H9 (cell line): ENCODE measurements at regions not wholly inside any gene's neighbourhood (a gene's known extent, or its start where the extent isn't known, plus 50 kb on each side); places are given as distances from the start of the nearest gene placed in this dataset.

ENCODE experiments used
- DNase-seq: peaks from one replicate; pipeline ENCODE4 v3.0.0-alpha.2; 2017
- H2AFZ ChIP-seq: one replicate; pipeline ENCODE4 v1.6.1; 2013; ENCODE audit warnings: mild to moderate bottlenecking, low read length, control low read depth, moderate library complexity
- H2AK5ac ChIP-seq: 2 replicates; pipeline ENCODE4 v1.6.1; 2013; ENCODE audit warnings: low read length, control low read depth, mixed read lengths; ENCODE audit not compliant: insufficient read length
- H2BK120ac ChIP-seq: one replicate; pipeline ENCODE4 v1.6.1; 2013; ENCODE audit warnings: low read depth, mild to moderate bottlenecking, low read length, control low read depth, inconsistent platforms; ENCODE audit not compliant: poor library complexity, severe bottlenecking
- H2BK12ac ChIP-seq: 2 replicates; pipeline ENCODE4 v1.6.1; 2013; ENCODE audit warnings: low read length, control low read depth, mixed read lengths, low read depth; ENCODE audit not compliant: insufficient read length
- H2BK15ac ChIP-seq: 2 replicates; pipeline ENCODE4 v1.6.1; 2013; ENCODE audit warnings: low read depth, low read length, control low read depth
- H2BK20ac ChIP-seq: one replicate; pipeline ENCODE4 v1.6.1; 2013; ENCODE audit warnings: low read depth, mild to moderate bottlenecking, low read length, control low read depth, inconsistent platforms; ENCODE audit not compliant: poor library complexity, severe bottlenecking
- H2BK5ac ChIP-seq: 2 replicates; pipeline ENCODE4 v1.6.1; 2013; ENCODE audit warnings: low read length, control low read depth, mixed read lengths; ENCODE audit not compliant: insufficient read length
- H3K14ac ChIP-seq: 2 replicates; pipeline ENCODE4 v1.6.1; 2013; ENCODE audit warnings: low read length, control low read depth; ENCODE audit not compliant: insufficient read depth
- H3K18ac ChIP-seq: 2 replicates; pipeline ENCODE4 v1.6.1; 2013; ENCODE audit warnings: low read depth, mild to moderate bottlenecking, mixed read lengths, low read length, control low read depth; ENCODE audit not compliant: insufficient read length
- H3K23ac ChIP-seq: 2 replicates; pipeline ENCODE4 v1.6.1; 2013; ENCODE audit warnings: low read length, control low read depth, mixed read lengths, low read depth; ENCODE audit not compliant: insufficient read length
- H3K23me2 ChIP-seq: 2 replicates; pipeline ENCODE4 v1.6.1; 2013; ENCODE audit warnings: low read depth, mild to moderate bottlenecking, mixed read lengths, low read length, control low read depth; ENCODE audit not compliant: insufficient read length, poor library complexity, severe bottlenecking
- H3K27ac ChIP-seq: 2 replicates; pipeline ENCODE4 v1.5.1; 2013; ENCODE audit warnings: low read length, control low read depth, mixed read lengths, low read depth; ENCODE audit not compliant: insufficient read length
- H3K27me3 ChIP-seq: 2 replicates; pipeline ENCODE4 v1.6.1; 2013; ENCODE audit warnings: low read length, control low read depth, inconsistent platforms; ENCODE audit not compliant: insufficient read depth
- H3K4ac ChIP-seq: 2 replicates; pipeline ENCODE4 v1.6.1; 2013; ENCODE audit warnings: low read depth, mild to moderate bottlenecking, control low read depth, inconsistent platforms, low read length, moderate library complexity
- H3K4me1 ChIP-seq: 2 replicates; pipeline ENCODE4 v1.6.1; 2013; ENCODE audit warnings: low read length, control low read depth, inconsistent platforms; ENCODE audit not compliant: insufficient read depth
- H3K4me2 ChIP-seq: 2 replicates; pipeline ENCODE4 v1.6.1; 2013; ENCODE audit warnings: low read length, control low read depth, mixed read lengths; ENCODE audit not compliant: insufficient read length, insufficient read depth
- H3K56ac ChIP-seq: 2 replicates; pipeline ENCODE4 v1.6.1; 2013; ENCODE audit warnings: low read depth, mild to moderate bottlenecking, mixed read lengths, low read length, control low read depth; ENCODE audit not compliant: insufficient read length
- H3K79me1 ChIP-seq: 2 replicates; pipeline ENCODE4 v1.6.1; 2013; ENCODE audit warnings: low read depth, mild to moderate bottlenecking, moderate library complexity, low read length, control low read depth, inconsistent platforms; ENCODE audit not compliant: insufficient read depth, poor library complexity, severe bottlenecking
- H3K79me2 ChIP-seq: 2 replicates; pipeline ENCODE4 v1.6.1; 2013; ENCODE audit warnings: low read length, control low read depth, inconsistent platforms; ENCODE audit not compliant: insufficient read depth
- H3K9ac ChIP-seq: 2 replicates; pipeline ENCODE4 v1.6.1; 2013; ENCODE audit warnings: low read length, control low read depth, mixed read lengths; ENCODE audit not compliant: insufficient read length; ENCODE audit errors: extremely low read depth
- H3K9me3 ChIP-seq: one replicate; pipeline ENCODE4 v1.6.1; 2013; ENCODE audit warnings: low read depth, low read length, inconsistent platforms; ENCODE audit not compliant: control insufficient read depth
- H3T11ph ChIP-seq: one replicate; pipeline ENCODE4 v1.6.1; 2013; ENCODE audit warnings: mild to moderate bottlenecking, low read length, control low read depth, inconsistent platforms
- H4K20me1 ChIP-seq: one replicate; pipeline ENCODE4 v1.6.1; 2013; ENCODE audit not compliant: control insufficient read depth, insufficient read length, insufficient read depth
- H4K5ac ChIP-seq: 2 replicates; pipeline ENCODE4 v1.6.1; 2013; ENCODE audit warnings: low read depth, mild to moderate bottlenecking, mixed read lengths, low read length, control low read depth; ENCODE audit not compliant: insufficient read length
- H4K8ac ChIP-seq: replicated peaks from 2 replicates; pipeline ENCODE4 v1.6.1; 2013; ENCODE audit warnings: low read length, control low read depth, mixed read lengths, low read depth; ENCODE audit not compliant: insufficient read length
- H4K91ac ChIP-seq: 2 replicates; pipeline ENCODE4 v1.6.1; 2013; ENCODE audit warnings: low read depth, mild to moderate bottlenecking, moderate library complexity, mixed read lengths, low read length, control low read depth; ENCODE audit not compliant: insufficient read length
- H3K27ac Mint-ChIP-seq, 3 experiments: 2 replicates in 2 of 3; 3 replicates in 1 of 3; pipeline ENCODE4 v1.8.0; 2020 to 2021; ENCODE audit warnings: mixed read lengths in 3 of 3, mild to moderate bottlenecking in 1 of 3, moderate library complexity in 1 of 3
- H3K27me3 Mint-ChIP-seq: 2 replicates; pipeline ENCODE4 v1.8.0; 2021; ENCODE audit warnings: low read depth, mild to moderate bottlenecking, moderate library complexity, mixed read lengths
- H3K36me3 Mint-ChIP-seq, 3 experiments: 2 replicates in 2 of 3; 3 replicates in 1 of 3; pipeline ENCODE4 v1.8.0; 2020 to 2021; ENCODE audit warnings: low read depth in 3 of 3, mixed read lengths in 3 of 3; ENCODE audit not compliant: insufficient read depth in 1 of 3
- H3K4me1 Mint-ChIP-seq, 2 experiments: 2 replicates each; pipeline ENCODE4 v1.8.0; 2020; ENCODE audit warnings: mixed read lengths in 2 of 2
- H3K4me3 Mint-ChIP-seq, 2 experiments: 2 replicates in 1 of 2; 3 replicates in 1 of 2; pipeline ENCODE4 v1.8.0; 2020 to 2021; ENCODE audit warnings: mild to moderate bottlenecking in 2 of 2, mixed read lengths in 2 of 2, moderate library complexity in 1 of 2
- H3K9me3 Mint-ChIP-seq, 2 experiments: 2 replicates in 1 of 2; 3 replicates in 1 of 2; pipeline ENCODE4 v1.8.0; 2020; ENCODE audit warnings: mild to moderate bottlenecking in 2 of 2, mixed read lengths in 2 of 2, moderate library complexity in 1 of 2
- CTCF ChIP-seq: fragments of 200-600 bp; sonication (generic); conservative IDR thresholded peaks from 3 replicates; pipeline ENCODE4 v1.8.0; 2021; ENCODE audit warnings: antibody characterized with exemption, mild to moderate bottlenecking
- WGBS: extraction: QIAGEN DNeasy Blood & Tissue Kit; methylation state at CpG from one replicate; pipeline ENCODE4 v1.1.7; 2013; ENCODE audit warnings: missing lambda C conversion rate, low lambda C conversion rate, mixed read lengths; ENCODE audit not compliant: insufficient read length; ENCODE audit errors: extremely low coverage; 5-methylcytosine and 5-hydroxymethylcytosine counted together

DNA sequence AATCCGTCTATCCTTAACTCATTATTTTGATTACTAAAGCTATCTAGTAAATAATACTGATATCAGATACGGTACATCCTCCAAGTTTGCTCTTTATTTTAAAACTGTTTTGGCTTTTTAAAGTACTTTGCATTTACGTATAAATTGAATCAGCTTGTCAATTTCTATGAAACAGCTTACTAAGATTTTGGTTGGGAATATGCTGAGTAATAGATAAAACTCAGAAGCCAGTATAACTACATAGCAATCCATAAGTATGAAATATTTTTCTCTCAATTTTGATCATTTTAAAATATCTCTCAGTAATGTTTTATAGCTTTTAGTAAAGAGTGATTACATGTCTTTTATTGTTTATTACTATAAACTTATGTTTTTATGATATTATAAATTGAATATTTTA lies 116.2 kb upstream of the SOX11 start:
- Histone ChIP-seq H4K91ac (no peak overlapping the region), H4K20me1 (no peaks in the 10 kb centered on the region), H3K4ac (no peak overlapping the region), H3K4me2 (no peak overlapping the region), H2BK5ac (no peak overlapping the region), H3K27me3 (no peaks in the 10 kb centered on the region), H3K9me3 (no peaks in the 10 kb centered on the region), H4K5ac (no peak overlapping the region), H2AK5ac (no peak overlapping the region), H2BK15ac (no peak overlapping the region), H3K23ac (no peak overlapping the region), H3K4me1 (no peaks in the 10 kb centered on the region), H3K23me2 (no peaks in the 10 kb centered on the region), H3K79me2 (no peaks in the 10 kb centered on the region), H3K14ac (no peak overlapping the region), H2BK12ac (no peak overlapping the region), H3K18ac (no peak overlapping the region), H2BK20ac (no peak overlapping the region), H2AFZ (no peak overlapping the region), H3K79me1 (no peaks in the 10 kb centered on the region), H3K56ac (no peak overlapping the region), H3T11ph (no peak overlapping the region), H3K27ac (no peak overlapping the region), H3K9ac (no peak overlapping the region), H4K8ac (no peak overlapping the region), H2BK120ac (no peak overlapping the region)
- DNase-seq = no peak
- WGBS = no CpG with 5 or more reads among the region's 3 CpGs
- no peak for TF ChIP-seq CTCF
- Mint-ChIP-seq H3K4me1 (no peaks in the 10 kb centered on the region), H3K27ac (no peak overlapping the region), H3K36me3 (peaks cover 0 to 6% (median 2%) of the 10 kb centered on the region in 3 experiments; a peak in 1 of 7 replicates), H3K4me3 (no peak overlapping the region), H3K27me3 (no peaks in the 10 kb centered on the region), H3K9me3 (peaks cover 4 to 5% of the 10 kb centered on the region in 2 experiments; a peak in 3 of 5 replicates)
